ENCODE measurements at regions not wholly inside any gene's neighbourhood (a gene's known extent, or its start where the extent isn't known, plus 50 kb on each side); places are given as distances from the start of the nearest gene placed in this dataset.

- no peak for TF ChIP-seq EZH2 (optimal IDR thresholded peaks at IDR 0.05; ENCODE audit: low read depth, low read length)
- no peak for TF ChIP-seq CTCF (IDR thresholded peaks at IDR 0.05; ENCODE audit: low read length)
Measured at GRCh38 chr5:20683241-20683940, 695.4 kb upstream of the CDH18 start.

Data from MM.1S (cell line).